T-helper 1 cell (primary cell): ENCODE measurements at regions not wholly inside any gene's neighbourhood (a gene's known extent, or its start where the extent isn't known, plus 50 kb on each side); places are given as distances from the start of the nearest gene placed in this dataset.
"Not testable (repeated sequence)": the region's sequence is repeated elsewhere in the genome, so short reads cannot be mapped to it uniquely, and the experiment has no call there.

Source experiments
- DNase-seq, 5 donors: peaks; one replicate each; pipeline ENCODE4 v3.0.0-alpha.2; 2012 to 2020

GRCh38 chr12:115305275-115305674, 621.3 kb upstream of the TBX3 start:
- DNase-seq: no peak

- DNase-seq: no peak
Observed at GRCh38 chr12:115303723-115304309, 619.8 kb upstream of the TBX3 start.

GRCh38 chr12:115297445-115297844, 613.5 kb upstream of the TBX3 start:
- DNase-seq: no peak

- no peak for DNase-seq
Observed at GRCh38 chr12:115296613-115297198, 612.7 kb upstream of the TBX3 start.

GRCh38 chr12:115295886-115296285, 611.9 kb upstream of the TBX3 start:
- DNase-seq: no peak

- no peak for DNase-seq
Observed at GRCh38 chr12:115294453-115295133, 610.6 kb upstream of the TBX3 start.

GRCh38 chr12:115285429-115285828, 601.5 kb upstream of the TBX3 start:
- DNase-seq: not testable (repeated sequence)

GRCh38 chr12:115273456-115273855, 589.5 kb upstream of the TBX3 start:
- no peak for DNase-seq

- DNase-seq: no peak
Observed at GRCh38 chr12:115268451-115268850, 584.5 kb upstream of the TBX3 start.

GRCh38 chr12:115267891-115268290, 583.9 kb upstream of the TBX3 start:
- DNase-seq: no peak

GRCh38 chr12:115267464-115267863, 583.5 kb upstream of the TBX3 start:
- DNase-seq: no peak

- DNase-seq: no peak
Observed at GRCh38 chr12:115264605-115265004, 580.6 kb upstream of the TBX3 start.

GRCh38 chr12:115261691-115262398, 577.9 kb upstream of the TBX3 start:
- DNase-seq: no peak

GRCh38 chr12:115260762-115261675, 577.0 kb upstream of the TBX3 start:
- DNase-seq: no peak

GRCh38 chr12:115259968-115260747, 576.2 kb upstream of the TBX3 start:
- no peak for DNase-seq

- DNase-seq: no peak
Observed at GRCh38 chr12:115257791-115258190, 573.8 kb upstream of the TBX3 start.

GRCh38 chr12:115255962-115256361, 572.0 kb upstream of the TBX3 start:
- DNase-seq: no peak

GRCh38 chr12:115255257-115255656, 571.3 kb upstream of the TBX3 start:
- no peak for DNase-seq

GRCh38 chr12:115253049-115253448, 569.1 kb upstream of the TBX3 start:
- DNase-seq: no peak

- DNase-seq: no peak
Observed at GRCh38 chr12:115251727-115252126, 567.8 kb upstream of the TBX3 start.

- DNase-seq: no peak
Observed at GRCh38 chr12:115249671-115250278, 565.8 kb upstream of the TBX3 start.
